WTC11 (cell line): ENCODE measurements at regions not wholly inside any gene's neighbourhood (a gene's known extent, or its start where the extent isn't known, plus 50 kb on each side); places are given as distances from the start of the nearest gene placed in this dataset.

Source experiments
- ATAC-seq: fragments of 200-7000 bp; cut with Tn5 transposase; 2 replicates; pipeline ENCODE4 v1.10.0; 2021; ENCODE audit warnings: mild to moderate bottlenecking, moderate library complexity
- CTCF ChIA-PET: fragments of 300-600 bp; sonication (Branson Sonifier 250); formaldehyde crosslinking; loops from one replicate; lab custom pipeline; 2021; ENCODE audit warnings: antibody characterized with exemption; lab: Charles Lee
- POLR2A ChIA-PET: fragments of 350-600 bp; sonication (Branson Sonifier 250); formaldehyde crosslinking; loops from one replicate; lab custom pipeline; 2021; ENCODE audit warnings: antibody characterized with exemption; lab: Charles Lee
- DNase-seq: peaks from one replicate; pipeline ENCODE4 v3.0.0; 2021; ENCODE audit warnings: low spot score
- H3K27ac Mint-ChIP-seq: 2 replicates; pipeline ENCODE4 v1.8.0; 2021; ENCODE audit warnings: mixed read lengths
- H3K27me3 Mint-ChIP-seq: 2 replicates; pipeline ENCODE4 v1.8.0; 2021; ENCODE audit warnings: low read depth, mild to moderate bottlenecking, moderate library complexity, mixed read lengths
- H3K36me3 Mint-ChIP-seq: 2 replicates; pipeline ENCODE4 v1.8.0; 2021; ENCODE audit warnings: mixed read lengths
- H3K4me1 Mint-ChIP-seq: 2 replicates; pipeline ENCODE4 v1.8.0; 2022; ENCODE audit warnings: mixed read lengths
- H3K4me3 Mint-ChIP-seq: 2 replicates; pipeline ENCODE4 v1.8.0; 2021; ENCODE audit warnings: mild to moderate bottlenecking, moderate library complexity, mixed read lengths
- H3K9me3 Mint-ChIP-seq: 2 replicates; pipeline ENCODE4 v1.8.0; 2021; ENCODE audit warnings: mixed read lengths
- CREB1 ChIP-seq: sonication (generic); formaldehyde crosslinking; IDR thresholded peaks from 2 replicates; pipeline ENCODE4 v1.8.0; 2023; ENCODE audit warnings: mild to moderate bottlenecking, missing genetic modification reagents
- EMX1 ChIP-seq: fragments of 250-450 bp; sonication (Bioruptor Pico); IDR thresholded peaks from 2 replicates; pipeline ENCODE4 v1.8.0; 2021; ENCODE audit warnings: mild to moderate bottlenecking
- FOXJ3 ChIP-seq: sonication (generic); formaldehyde crosslinking; IDR thresholded peaks from 2 replicates; pipeline ENCODE4 v1.9.0; 2021; ENCODE audit warnings: missing genetic modification reagents, mild to moderate bottlenecking, borderline replicate concordance
- GABPB1 ChIP-seq: sonication (generic); formaldehyde crosslinking; IDR thresholded peaks from 2 replicates; pipeline ENCODE4 v1.8.1; 2023; ENCODE audit warnings: mild to moderate bottlenecking, missing genetic modification reagents
- GRHL2 ChIP-seq: fragments of 250-450 bp; sonication (Bioruptor Pico); IDR thresholded peaks from 2 replicates; pipeline ENCODE4 v1.8.0; 2022; ENCODE audit warnings: mild to moderate bottlenecking, moderate library complexity; ENCODE audit not compliant: insufficient replicate concordance, severe bottlenecking
- HMGA2 ChIP-seq: fragments of 250-450 bp; sonication (Bioruptor Pico); IDR thresholded peaks from 2 replicates; pipeline ENCODE4 v1.4.0; 2021; ENCODE audit warnings: mild to moderate bottlenecking, moderate library complexity
- JAZF1 ChIP-seq: fragments of 250-450 bp; sonication (Bioruptor Pico); IDR thresholded peaks from 2 replicates; pipeline ENCODE4 v1.9.0; 2021; ENCODE audit warnings: moderate library complexity, mild to moderate bottlenecking, inconsistent platforms
- KAT7 ChIP-seq: sonication (generic); formaldehyde crosslinking; IDR thresholded peaks from 2 replicates; pipeline ENCODE4 v1.8.1; 2023; ENCODE audit warnings: missing genetic modification reagents, mild to moderate bottlenecking, borderline replicate concordance
- NFATC4 ChIP-seq: fragments of 250-450 bp; sonication (Bioruptor Pico); IDR thresholded peaks from 2 replicates; pipeline ENCODE4 v1.9.0; 2021; ENCODE audit warnings: mild to moderate bottlenecking
- NR1H2 ChIP-seq: sonication (generic); formaldehyde crosslinking; IDR thresholded peaks from 2 replicates; pipeline ENCODE4 v1.9.0; 2021; ENCODE audit warnings: mild to moderate bottlenecking, moderate library complexity, missing genetic modification reagents
- NR2C2 ChIP-seq: sonication (generic); formaldehyde crosslinking; IDR thresholded peaks from 2 replicates; pipeline ENCODE4 v1.8.0; 2022; ENCODE audit warnings: mild to moderate bottlenecking, missing genetic modification reagents
- RORB ChIP-seq: fragments of 250-450 bp; sonication (Bioruptor Pico); IDR thresholded peaks from 2 replicates; pipeline ENCODE4 v1.9.0; 2021; ENCODE audit warnings: mild to moderate bottlenecking
- SOX15 ChIP-seq: fragments of 250-450 bp; sonication (Bioruptor Pico); IDR thresholded peaks from 2 replicates; pipeline ENCODE4 v1.9.0; 2021; ENCODE audit warnings: mild to moderate bottlenecking
- TEAD1 ChIP-seq: sonication (generic); formaldehyde crosslinking; IDR thresholded peaks from 2 replicates; pipeline ENCODE4 v1.8.0; 2022; ENCODE audit warnings: mild to moderate bottlenecking, missing genetic modification reagents
- ZBTB21 ChIP-seq: sonication (generic); formaldehyde crosslinking; IDR thresholded peaks from 2 replicates; pipeline ENCODE4 v1.8.1; 2023; ENCODE audit warnings: mild to moderate bottlenecking, missing genetic modification reagents, borderline replicate concordance
- ZNF317 ChIP-seq: sonication (generic); formaldehyde crosslinking; IDR thresholded peaks from 2 replicates; pipeline ENCODE4 v1.8.1; 2023; ENCODE audit warnings: low read depth, mild to moderate bottlenecking, moderate library complexity, missing genetic modification reagents, borderline replicate concordance
- ZNF396 ChIP-seq: fragments of 250-450 bp; sonication (Bioruptor Pico); IDR thresholded peaks from 2 replicates; pipeline ENCODE4 v1.8.0; 2021; ENCODE audit warnings: mild to moderate bottlenecking, moderate library complexity, borderline replicate concordance
- ZNF416 ChIP-seq: fragments of 250-450 bp; sonication (Bioruptor Pico); IDR thresholded peaks from 2 replicates; pipeline ENCODE4 v1.9.0; 2021; ENCODE audit warnings: mild to moderate bottlenecking, inconsistent platforms
- TF ChIP-seq, protein P1 (sequence below): sonication (generic); formaldehyde crosslinking; IDR thresholded peaks from 2 replicates; pipeline ENCODE4 v1.8.0; 2023; ENCODE audit warnings: missing genetic modification reagents
- TF ChIP-seq, protein P2 (sequence below): sonication (generic); formaldehyde crosslinking; IDR thresholded peaks from 2 replicates; pipeline ENCODE4 v1.8.0; 2022; ENCODE audit warnings: mild to moderate bottlenecking, missing genetic modification reagents
- TF ChIP-seq, protein P3 (sequence below): sonication (generic); formaldehyde crosslinking; IDR thresholded peaks from 2 replicates; pipeline ENCODE4 v1.8.1; 2023; ENCODE audit warnings: mild to moderate bottlenecking, missing genetic modification reagents, moderate library complexity
- TF ChIP-seq, protein P4 (sequence below): fragments of 250-450 bp; sonication (Bioruptor Pico); IDR thresholded peaks from 2 replicates; pipeline ENCODE4 v1.9.0; 2021; ENCODE audit warnings: mild to moderate bottlenecking
- TF ChIP-seq, protein P5 (sequence below): sonication (generic); formaldehyde crosslinking; conservative IDR thresholded peaks from 2 replicates; pipeline ENCODE4 v1.8.1; 2023; ENCODE audit warnings: mild to moderate bottlenecking, low read depth, missing genetic modification reagents, moderate library complexity
- TF ChIP-seq, protein P6 (sequence below): fragments of 250-450 bp; sonication (Bioruptor Pico); conservative IDR thresholded peaks from 2 replicates; pipeline ENCODE4 v1.9.0; 2021; ENCODE audit warnings: mild to moderate bottlenecking
- TF ChIP-seq, protein P7 (sequence below): fragments of 250-450 bp; sonication (Bioruptor Pico); IDR thresholded peaks from 2 replicates; pipeline ENCODE4 v1.8.0; 2021; ENCODE audit warnings: mild to moderate bottlenecking

DNA sequence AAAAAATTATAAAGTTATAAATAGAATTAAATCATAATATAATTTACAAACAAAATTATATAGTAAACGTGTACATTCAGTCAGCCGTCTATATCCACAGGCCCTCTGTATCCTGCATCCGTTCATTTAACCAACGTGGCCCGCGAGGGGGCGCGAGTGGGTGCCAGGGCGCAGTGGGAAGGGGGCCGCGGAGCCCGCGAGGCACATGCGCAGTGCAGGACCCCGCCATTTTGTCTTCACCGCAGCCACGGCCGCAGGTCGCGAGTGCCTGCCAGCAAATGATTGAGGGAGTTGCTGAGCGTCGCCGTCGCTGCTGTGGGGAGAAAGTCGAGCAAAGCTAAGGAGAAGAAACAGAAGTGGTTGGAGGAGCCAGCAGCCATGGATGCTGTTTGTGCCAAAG, 53.4 kb upstream of the ECI2 start:
- no peak overlapping the region for H3K4me3 Mint-ChIP-seq
- DNase-seq, result no peak
- TF ChIP-seq NR2C2 (CRISPR knock-in tag) (no peak), SOX15 (CRISPR knock-in tag) (no peak), CREB1 (CRISPR knock-in tag) (no peak), GRHL2 (CRISPR knock-in tag) (no peak), RORB (CRISPR knock-in tag) (no peak), ZNF396 (CRISPR knock-in tag) (no peak), NFATC4 (CRISPR knock-in tag) (no peak), EMX1 (CRISPR knock-in tag) (no peak), NR1H2 (CRISPR knock-in tag) (no peak), JAZF1 (no peak), KAT7 (CRISPR knock-in tag) (no peak), ZBTB21 (CRISPR knock-in tag) (no peak), GABPB1 (CRISPR knock-in tag) (no peak)
- TF ChIP-seq, protein P1, sequence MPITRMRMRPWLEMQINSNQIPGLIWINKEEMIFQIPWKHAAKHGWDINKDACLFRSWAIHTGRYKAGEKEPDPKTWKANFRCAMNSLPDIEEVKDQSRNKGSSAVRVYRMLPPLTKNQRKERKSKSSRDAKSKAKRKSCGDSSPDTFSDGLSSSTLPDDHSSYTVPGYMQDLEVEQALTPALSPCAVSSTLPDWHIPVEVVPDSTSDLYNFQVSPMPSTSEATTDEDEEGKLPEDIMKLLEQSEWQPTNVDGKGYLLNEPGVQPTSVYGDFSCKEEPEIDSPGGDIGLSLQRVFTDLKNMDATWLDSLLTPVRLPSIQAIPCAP, result no peak
- TF ChIP-seq, protein P2, sequence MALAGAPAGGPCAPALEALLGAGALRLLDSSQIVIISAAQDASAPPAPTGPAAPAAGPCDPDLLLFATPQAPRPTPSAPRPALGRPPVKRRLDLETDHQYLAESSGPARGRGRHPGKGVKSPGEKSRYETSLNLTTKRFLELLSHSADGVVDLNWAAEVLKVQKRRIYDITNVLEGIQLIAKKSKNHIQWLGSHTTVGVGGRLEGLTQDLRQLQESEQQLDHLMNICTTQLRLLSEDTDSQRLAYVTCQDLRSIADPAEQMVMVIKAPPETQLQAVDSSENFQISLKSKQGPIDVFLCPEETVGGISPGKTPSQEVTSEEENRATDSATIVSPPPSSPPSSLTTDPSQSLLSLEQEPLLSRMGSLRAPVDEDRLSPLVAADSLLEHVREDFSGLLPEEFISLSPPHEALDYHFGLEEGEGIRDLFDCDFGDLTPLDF (CRISPR knock-in tag), result no peak
- TF ChIP-seq, protein P3, sequence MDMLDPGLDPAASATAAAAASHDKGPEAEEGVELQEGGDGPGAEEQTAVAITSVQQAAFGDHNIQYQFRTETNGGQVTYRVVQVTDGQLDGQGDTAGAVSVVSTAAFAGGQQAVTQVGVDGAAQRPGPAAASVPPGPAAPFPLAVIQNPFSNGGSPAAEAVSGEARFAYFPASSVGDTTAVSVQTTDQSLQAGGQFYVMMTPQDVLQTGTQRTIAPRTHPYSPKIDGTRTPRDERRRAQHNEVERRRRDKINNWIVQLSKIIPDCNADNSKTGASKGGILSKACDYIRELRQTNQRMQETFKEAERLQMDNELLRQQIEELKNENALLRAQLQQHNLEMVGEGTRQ (CRISPR knock-in tag), result no peak
- TF ChIP-seq, protein P4, sequence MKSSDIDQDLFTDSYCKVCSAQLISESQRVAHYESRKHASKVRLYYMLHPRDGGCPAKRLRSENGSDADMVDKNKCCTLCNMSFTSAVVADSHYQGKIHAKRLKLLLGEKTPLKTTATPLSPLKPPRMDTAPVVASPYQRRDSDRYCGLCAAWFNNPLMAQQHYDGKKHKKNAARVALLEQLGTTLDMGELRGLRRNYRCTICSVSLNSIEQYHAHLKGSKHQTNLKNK (CRISPR knock-in tag), result no peak
- ChIA-PET POLR2A (no interaction called here), CTCF (interaction anchor here (1.4 kb wide), 1 partner anchor 22 kb away, joined by 4 read pairs; no protein-coding TSS in a partner anchor)
- no peak for ATAC-seq
- H3K9me3 Mint-ChIP-seq, result peaks cover 50% of the 10 kb centered on the region
- peaks cover 21% of the 10 kb centered on the region for H3K36me3 Mint-ChIP-seq
- peaks cover 6% of the 10 kb centered on the region for H3K27me3 Mint-ChIP-seq
- H3K27ac Mint-ChIP-seq, result no peak overlapping the region
- no peaks in the 10 kb centered on the region; the same call in 1 of the 2 replicates for H3K4me1 Mint-ChIP-seq

DNA sequence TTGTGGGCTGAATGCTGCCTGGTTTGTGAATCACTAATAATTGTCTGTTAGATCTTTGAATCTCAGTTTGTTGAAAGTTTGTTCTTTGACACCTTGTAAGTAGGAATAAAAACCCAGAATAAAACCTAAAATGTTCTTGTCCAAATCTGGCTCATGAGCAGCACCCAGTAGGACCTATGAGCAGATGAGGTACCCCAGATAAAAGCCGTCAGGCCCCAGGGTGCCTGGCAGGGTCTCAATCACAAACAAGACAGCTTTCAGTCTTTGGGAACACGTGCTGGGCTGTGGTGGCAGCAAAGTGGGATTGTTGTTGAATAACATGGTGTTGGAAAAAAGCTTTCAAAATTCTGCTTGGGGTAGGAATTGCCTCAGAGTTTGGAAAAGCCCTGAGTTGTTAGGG, 52.1 kb upstream of the ECI2 start:
- H3K36me3 Mint-ChIP-seq, result peaks cover 15% of the 10 kb centered on the region
- no peak overlapping the region for H3K4me3 Mint-ChIP-seq
- POLR2A ChIA-PET, result no interaction called here
- H3K27ac Mint-ChIP-seq, result no peak overlapping the region
- TF ChIP-seq SOX15 (CRISPR knock-in tag) (no peak), ZNF317 (CRISPR knock-in tag) (no peak), HMGA2 (CRISPR knock-in tag) (no peak), TEAD1 (CRISPR knock-in tag) (no peak), ZNF416 (CRISPR knock-in tag) (no peak), FOXJ3 (CRISPR knock-in tag) (no peak), NFATC4 (CRISPR knock-in tag) (no peak)
- TF ChIP-seq, protein P5, sequence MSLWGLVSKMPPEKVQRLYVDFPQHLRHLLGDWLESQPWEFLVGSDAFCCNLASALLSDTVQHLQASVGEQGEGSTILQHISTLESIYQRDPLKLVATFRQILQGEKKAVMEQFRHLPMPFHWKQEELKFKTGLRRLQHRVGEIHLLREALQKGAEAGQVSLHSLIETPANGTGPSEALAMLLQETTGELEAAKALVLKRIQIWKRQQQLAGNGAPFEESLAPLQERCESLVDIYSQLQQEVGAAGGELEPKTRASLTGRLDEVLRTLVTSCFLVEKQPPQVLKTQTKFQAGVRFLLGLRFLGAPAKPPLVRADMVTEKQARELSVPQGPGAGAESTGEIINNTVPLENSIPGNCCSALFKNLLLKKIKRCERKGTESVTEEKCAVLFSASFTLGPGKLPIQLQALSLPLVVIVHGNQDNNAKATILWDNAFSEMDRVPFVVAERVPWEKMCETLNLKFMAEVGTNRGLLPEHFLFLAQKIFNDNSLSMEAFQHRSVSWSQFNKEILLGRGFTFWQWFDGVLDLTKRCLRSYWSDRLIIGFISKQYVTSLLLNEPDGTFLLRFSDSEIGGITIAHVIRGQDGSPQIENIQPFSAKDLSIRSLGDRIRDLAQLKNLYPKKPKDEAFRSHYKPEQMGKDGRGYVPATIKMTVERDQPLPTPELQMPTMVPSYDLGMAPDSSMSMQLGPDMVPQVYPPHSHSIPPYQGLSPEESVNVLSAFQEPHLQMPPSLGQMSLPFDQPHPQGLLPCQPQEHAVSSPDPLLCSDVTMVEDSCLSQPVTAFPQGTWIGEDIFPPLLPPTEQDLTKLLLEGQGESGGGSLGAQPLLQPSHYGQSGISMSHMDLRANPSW, result no peak
- TF ChIP-seq, protein P6, sequence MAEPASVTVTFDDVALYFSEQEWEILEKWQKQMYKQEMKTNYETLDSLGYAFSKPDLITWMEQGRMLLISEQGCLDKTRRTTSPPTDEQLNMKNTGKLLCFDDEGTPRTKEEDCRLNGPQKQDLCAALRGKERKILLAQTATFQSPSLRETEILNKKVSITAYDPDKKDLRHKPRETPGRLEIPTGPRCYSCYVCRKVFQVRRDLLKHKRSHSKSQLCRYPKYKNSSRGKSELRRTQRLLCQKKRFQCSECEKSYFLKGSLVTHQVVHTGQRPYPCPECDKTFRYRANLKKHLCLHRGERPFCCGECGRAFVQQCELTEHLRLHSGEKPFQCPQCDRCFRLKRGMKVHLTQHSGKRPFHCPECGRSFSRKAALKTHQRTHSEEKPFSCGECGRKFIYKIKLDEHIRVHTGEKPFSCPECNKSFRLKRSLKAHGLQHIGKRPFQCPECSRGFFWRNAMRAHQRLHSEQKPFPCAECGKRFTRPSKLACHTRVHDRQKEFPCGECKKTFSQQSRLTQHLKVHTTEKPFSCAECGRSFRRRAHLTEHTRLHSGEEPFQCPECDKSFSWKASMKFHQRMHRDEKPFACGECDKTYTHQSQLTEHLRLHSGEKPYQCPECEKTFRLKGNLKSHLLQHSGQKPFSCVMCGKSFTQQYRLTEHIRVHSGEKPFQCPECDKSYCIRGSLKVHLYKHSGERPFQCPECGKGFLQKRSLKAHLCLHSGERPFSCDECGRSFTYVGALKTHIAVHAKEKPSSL, result no peak
- TF ChIP-seq, protein P4 (CRISPR knock-in tag), result no peak
- TF ChIP-seq, protein P7, sequence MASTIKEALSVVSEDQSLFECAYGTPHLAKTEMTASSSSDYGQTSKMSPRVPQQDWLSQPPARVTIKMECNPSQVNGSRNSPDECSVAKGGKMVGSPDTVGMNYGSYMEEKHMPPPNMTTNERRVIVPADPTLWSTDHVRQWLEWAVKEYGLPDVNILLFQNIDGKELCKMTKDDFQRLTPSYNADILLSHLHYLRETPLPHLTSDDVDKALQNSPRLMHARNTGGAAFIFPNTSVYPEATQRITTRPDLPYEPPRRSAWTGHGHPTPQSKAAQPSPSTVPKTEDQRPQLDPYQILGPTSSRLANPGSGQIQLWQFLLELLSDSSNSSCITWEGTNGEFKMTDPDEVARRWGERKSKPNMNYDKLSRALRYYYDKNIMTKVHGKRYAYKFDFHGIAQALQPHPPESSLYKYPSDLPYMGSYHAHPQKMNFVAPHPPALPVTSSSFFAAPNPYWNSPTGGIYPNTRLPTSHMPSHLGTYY (CRISPR knock-in tag), result no peak
- H3K27me3 Mint-ChIP-seq, result peaks cover 5% of the 10 kb centered on the region
- no peak for ATAC-seq
- DNase-seq, result no peak
- CTCF ChIA-PET, result interaction anchor here (1.1 kb wide), 1 partner anchor 23 kb away, joined by 5 read pairs; no protein-coding TSS in a partner anchor
- peaks cover 43% of the 10 kb centered on the region for H3K9me3 Mint-ChIP-seq
- H3K4me1 Mint-ChIP-seq, result no peaks in the 10 kb centered on the region; the same call in 1 of the 2 replicates
